Breast epithelium (tissue), 4 donors: ENCODE measurements at regions not wholly inside any gene's neighbourhood (a gene's known extent, or its start where the extent isn't known, plus 50 kb on each side); places are given as distances from the start of the nearest gene placed in this dataset.

Source experiments
- DNase-seq, 2 donors: peaks; one replicate each; pipeline ENCODE4 v3.0.0-alpha.2; 2019; ENCODE audit warnings: low spot score in 2 of 2
- H3K27ac ChIP-seq, 2 donors: fragments of 200-600 bp; sonication (generic) in 1 of 2; one replicate each; pipeline ENCODE4 v1.5.1; 2016 to 2019; ENCODE audit warnings: mild to moderate bottlenecking in 1 of 2
- H3K27me3 ChIP-seq, 2 donors: fragments of 200-600 bp; sonication (generic) in 1 of 2; one replicate each; pipeline versions ENCODE4 v1.5.1 to v1.6.0; 2017 to 2019; ENCODE audit warnings: control low read depth in 1 of 2, mild to moderate bottlenecking in 1 of 2
- H3K36me3 ChIP-seq: fragments of 200-600 bp; one replicate; pipeline ENCODE4 v1.5.1; 2019
- H3K4me1 ChIP-seq, 2 donors: fragments of 200-600 bp; sonication (generic); one replicate each; pipeline ENCODE4 v1.5.1; 2016 to 2019; ENCODE audit warnings: control low read depth in 1 of 2
- H3K4me3 ChIP-seq, 3 donors: fragments of 200-600 bp; sonication (generic); 1 replicate in 2 of 3; 2 replicates in 1 of 3; pipeline ENCODE4 v1.5.1; 2016 to 2019; ENCODE audit warnings: mild to moderate bottlenecking in 3 of 3, moderate library complexity in 2 of 3
- H3K9me3 ChIP-seq, 2 donors: fragments of 200-600 bp; sonication (generic) in 1 of 2; one replicate each; pipeline ENCODE4 v1.5.1; 2016 to 2019; ENCODE audit warnings: control low read depth in 1 of 2
- POLR2A ChIP-seq: fragments of 450-650 bp; IDR thresholded peaks from one replicate; pipeline ENCODE4 v1.6.1; 2016; ENCODE audit warnings: antibody characterized with exemption, mild to moderate bottlenecking, moderate library complexity
- POLR2AphosphoS5 ChIP-seq, 3 donors: sonication (generic); formaldehyde crosslinking; IDR thresholded peaks; one replicate each; pipeline ENCODE4 v1.6.1; 2017; ENCODE audit warnings: antibody characterized with exemption in 3 of 3
- intact Hi-C: fragments of 100-400 bp; cut with DNase I; formaldehyde crosslinking; loops from one replicate; pipeline ENCODE4 v1.15.1; 2023; ENCODE audit warnings: low total_unique reads
- TF ChIP-seq, protein P1 (sequence below), 3 donors: fragments of 450-650 bp; IDR thresholded peaks; one replicate each; pipeline ENCODE4 v1.5.1; 2016 to 2017; ENCODE audit warnings: antibody characterized with exemption in 3 of 3, mild to moderate bottlenecking in 3 of 3, moderate library complexity in 3 of 3

DNA sequence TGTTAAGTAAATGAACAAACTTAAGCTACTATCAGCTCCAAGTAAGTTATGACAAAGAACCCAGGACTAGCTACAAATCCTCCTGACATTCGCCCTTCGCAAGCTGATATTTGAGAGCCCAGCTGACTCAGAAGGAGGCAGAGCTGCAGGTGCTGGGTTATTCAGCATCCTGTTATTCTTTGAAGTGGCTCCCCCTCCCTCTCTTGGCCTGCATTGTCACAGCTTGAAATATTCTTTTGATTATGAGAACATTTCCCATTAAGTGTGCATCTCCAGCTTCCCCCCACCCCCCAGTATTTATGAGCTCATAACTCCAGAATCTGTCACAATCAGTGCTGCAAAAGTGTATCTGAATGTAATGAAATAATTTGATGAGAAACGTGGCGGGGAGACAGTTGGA, 78.8 kb upstream of the RALY start:
- intact Hi-C loops: no loop called here
- Histone ChIP-seq H3K27ac (no peak overlapping the region), H3K4me1 (no peaks in the 10 kb centered on the region), H3K27me3 (no peaks in the 10 kb centered on the region), H3K4me3 (no peak overlapping the region), H3K9me3 (no peaks in the 10 kb centered on the region), H3K36me3 (no peaks in the 10 kb centered on the region)
- no peak for DNase-seq
- TF ChIP-seq, protein P1, sequence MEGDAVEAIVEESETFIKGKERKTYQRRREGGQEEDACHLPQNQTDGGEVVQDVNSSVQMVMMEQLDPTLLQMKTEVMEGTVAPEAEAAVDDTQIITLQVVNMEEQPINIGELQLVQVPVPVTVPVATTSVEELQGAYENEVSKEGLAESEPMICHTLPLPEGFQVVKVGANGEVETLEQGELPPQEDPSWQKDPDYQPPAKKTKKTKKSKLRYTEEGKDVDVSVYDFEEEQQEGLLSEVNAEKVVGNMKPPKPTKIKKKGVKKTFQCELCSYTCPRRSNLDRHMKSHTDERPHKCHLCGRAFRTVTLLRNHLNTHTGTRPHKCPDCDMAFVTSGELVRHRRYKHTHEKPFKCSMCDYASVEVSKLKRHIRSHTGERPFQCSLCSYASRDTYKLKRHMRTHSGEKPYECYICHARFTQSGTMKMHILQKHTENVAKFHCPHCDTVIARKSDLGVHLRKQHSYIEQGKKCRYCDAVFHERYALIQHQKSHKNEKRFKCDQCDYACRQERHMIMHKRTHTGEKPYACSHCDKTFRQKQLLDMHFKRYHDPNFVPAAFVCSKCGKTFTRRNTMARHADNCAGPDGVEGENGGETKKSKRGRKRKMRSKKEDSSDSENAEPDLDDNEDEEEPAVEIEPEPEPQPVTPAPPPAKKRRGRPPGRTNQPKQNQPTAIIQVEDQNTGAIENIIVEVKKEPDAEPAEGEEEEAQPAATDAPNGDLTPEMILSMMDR (IDR thresholded peaks at IDR 0.05): no peak
- TF ChIP-seq POLR2AphosphoS5 (IDR thresholded peaks at IDR 0.05) (no peak), POLR2A (no peak)

DNA sequence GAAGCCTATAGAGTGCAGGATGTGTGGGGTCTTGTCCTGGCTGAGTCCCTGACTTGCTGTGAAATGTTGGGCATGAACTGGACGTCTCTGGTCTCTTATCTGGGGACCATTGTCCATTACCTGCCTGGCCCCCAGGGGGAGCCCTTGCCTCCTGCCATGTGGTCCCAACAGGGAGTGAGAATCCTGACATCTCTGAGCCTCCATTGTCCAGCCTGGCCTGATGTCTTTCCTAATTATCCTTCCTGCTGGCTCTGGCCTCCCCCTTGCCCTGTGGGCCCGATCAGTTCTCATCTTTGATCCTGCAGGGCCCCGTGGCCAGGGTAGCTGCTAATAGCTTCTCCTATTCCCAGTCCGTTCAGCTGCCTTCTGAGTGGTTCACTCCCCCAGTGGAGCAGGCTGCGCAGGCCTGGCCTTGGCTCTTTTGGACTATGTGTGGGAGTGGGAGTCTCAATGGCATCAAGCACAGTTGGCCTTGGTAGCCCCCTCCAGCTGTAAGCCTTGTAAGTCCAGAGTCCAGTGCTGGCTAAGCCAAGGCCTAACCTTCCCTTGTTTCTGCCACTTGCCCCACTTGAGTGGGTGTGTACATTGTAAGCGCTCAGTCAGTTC, 77.9 kb upstream of the RALY start:
- no peak for DNase-seq
- intact Hi-C loops: no loop called here
- H3K9me3 ChIP-seq: no peaks in the 10 kb centered on the region
- H3K4me3 ChIP-seq: no peak overlapping the region
- H3K4me1 ChIP-seq: no peaks in the 10 kb centered on the region
- no peak overlapping the region for H3K27ac ChIP-seq
- no peaks in the 10 kb centered on the region for H3K36me3 ChIP-seq
- no peaks in the 10 kb centered on the region for H3K27me3 ChIP-seq
- TF ChIP-seq, protein P1 (IDR thresholded peaks at IDR 0.05): peak in 1 of 3 donors; percentile 20
- TF ChIP-seq POLR2AphosphoS5 (IDR thresholded peaks at IDR 0.05): no peak

DNA sequence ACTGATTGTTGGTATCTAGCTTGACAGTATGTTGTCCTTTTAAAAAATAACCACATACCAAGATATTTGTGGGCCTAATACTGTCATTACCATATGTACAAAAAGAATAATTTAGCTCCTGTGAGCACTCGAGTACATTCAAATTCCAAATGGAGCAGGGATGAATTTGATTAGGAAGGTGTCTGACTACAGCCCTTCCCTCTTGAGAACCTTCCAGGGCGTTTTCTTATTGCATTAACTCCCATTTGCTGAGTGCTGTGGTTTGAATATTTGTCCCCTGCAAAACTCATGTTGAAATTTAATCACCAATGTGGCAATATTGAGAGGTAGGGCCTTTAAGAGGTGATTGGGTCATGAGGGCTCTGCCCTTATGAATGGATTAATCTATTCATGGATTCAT, 76.9 kb upstream of the RALY start:
- DNase-seq: no peak
- H3K27me3 ChIP-seq: no peaks in the 10 kb centered on the region
- H3K9me3 ChIP-seq: no peaks in the 10 kb centered on the region
- TF ChIP-seq POLR2A (no peak), POLR2AphosphoS5 (IDR thresholded peaks at IDR 0.05) (no peak)
- TF ChIP-seq, protein P1 (IDR thresholded peaks at IDR 0.05): no peak
- no peaks in the 10 kb centered on the region for H3K36me3 ChIP-seq
- no peaks in the 10 kb centered on the region for H3K4me1 ChIP-seq
- intact Hi-C loops: no loop called here
- H3K4me3 ChIP-seq: no peak overlapping the region
- no peak overlapping the region for H3K27ac ChIP-seq

DNA sequence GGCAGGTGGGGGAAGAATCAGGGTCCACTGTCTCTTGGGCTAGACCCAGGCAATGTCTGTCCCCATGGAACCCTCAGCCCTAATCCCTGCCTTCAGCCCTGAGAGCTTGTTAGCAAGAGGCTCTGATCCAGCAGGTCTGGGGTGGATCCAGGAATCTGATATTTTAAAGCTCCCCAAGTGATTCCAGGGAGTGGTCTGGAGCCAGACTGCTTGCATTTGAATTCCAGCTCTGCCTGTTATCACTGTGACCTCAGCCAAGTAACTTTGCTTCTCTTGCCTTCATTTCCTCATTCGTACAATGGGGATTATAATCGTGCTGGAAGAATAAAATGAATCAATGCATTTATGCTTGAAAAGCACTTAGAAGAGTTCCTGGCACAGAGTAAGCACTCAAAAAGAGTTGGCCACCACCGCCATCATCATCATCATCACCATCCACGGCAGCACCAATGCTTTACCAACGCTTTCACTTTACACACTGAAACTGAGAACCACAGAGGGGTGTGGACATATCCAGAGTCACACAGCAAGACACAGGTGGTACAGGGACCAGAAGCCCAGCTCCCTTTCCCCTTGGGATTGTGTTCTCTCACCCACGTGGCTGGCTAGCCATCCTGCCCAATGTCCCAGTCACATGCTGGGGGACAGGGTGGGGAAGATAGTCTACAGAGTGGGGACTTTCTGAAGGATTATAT, 75.7 kb upstream of the RALY start:
- Histone ChIP-seq H3K27ac (no peak overlapping the region), H3K4me1 (no peaks in the 10 kb centered on the region), H3K9me3 (no peaks in the 10 kb centered on the region), H3K4me3 (no peak overlapping the region), H3K27me3 (no peaks in the 10 kb centered on the region), H3K36me3 (no peaks in the 10 kb centered on the region)
- TF ChIP-seq POLR2A (no peak), POLR2AphosphoS5 (IDR thresholded peaks at IDR 0.05) (no peak)
- TF ChIP-seq, protein P1 (IDR thresholded peaks at IDR 0.05): no peak
- intact Hi-C loops: no loop called here
- no peak for DNase-seq

DNA sequence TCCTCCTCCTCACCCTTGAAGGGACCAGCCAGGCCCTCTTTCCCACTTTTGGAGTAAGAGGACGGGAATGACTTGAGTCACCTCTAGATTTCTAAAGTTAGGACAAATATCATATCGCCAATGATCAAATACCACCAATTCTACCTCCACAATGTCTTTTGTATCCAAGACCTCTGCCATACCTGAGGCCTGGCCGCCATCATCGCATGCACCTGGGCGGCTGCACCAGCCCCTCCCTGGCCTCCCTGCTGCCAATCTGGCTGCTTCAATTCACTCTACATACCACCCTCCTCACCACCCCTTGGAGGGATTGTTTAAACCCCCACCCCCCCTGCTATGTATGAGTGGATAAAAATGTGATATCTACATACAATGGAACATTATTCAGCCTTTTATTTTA, 75.0 kb upstream of the RALY start:
- no peak for DNase-seq
- H3K36me3 ChIP-seq: no peaks in the 10 kb centered on the region
- no peaks in the 10 kb centered on the region for H3K27me3 ChIP-seq
- no peaks in the 10 kb centered on the region for H3K9me3 ChIP-seq
- no peak for TF ChIP-seq POLR2A
- H3K27ac ChIP-seq: no peak overlapping the region
- intact Hi-C loops: no loop called here
- H3K4me3 ChIP-seq: no peak overlapping the region
- no peaks in the 10 kb centered on the region for H3K4me1 ChIP-seq
